GM12873 (cell line): ENCODE measurements at regions not wholly inside any gene's neighbourhood (a gene's known extent, or its start where the extent isn't known, plus 50 kb on each side); places are given as distances from the start of the nearest gene placed in this dataset.

Experiments used
- TF ChIP-seq, protein P1 (sequence below): IDR thresholded peaks from 2 replicates; pipeline ENCODE4 v1.5.1; 2012; ENCODE audit warnings: low read depth, mild to moderate bottlenecking, moderate library complexity, low read length, control low read depth; ENCODE audit not compliant: insufficient read depth; ENCODE audit errors: missing control alignments

DNA sequence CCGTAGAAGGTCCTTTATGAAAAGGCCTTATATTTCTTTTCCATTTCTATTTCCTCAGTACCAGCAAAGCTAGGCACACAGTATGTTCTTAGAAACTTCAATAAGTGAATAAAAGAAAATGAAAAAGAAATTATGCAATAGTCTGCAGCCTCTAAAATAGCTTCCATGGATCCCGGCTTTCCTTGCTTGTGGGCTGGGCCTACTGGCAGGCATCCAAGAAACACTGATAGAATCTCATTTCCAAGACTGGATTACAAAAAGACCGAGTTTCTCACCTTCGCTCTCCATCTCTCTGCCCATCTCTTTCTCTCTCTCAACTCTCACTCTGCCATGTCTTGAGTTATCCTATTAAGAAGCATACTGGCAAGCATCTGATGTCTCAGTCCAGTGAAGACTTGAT, 187.5 kb upstream of the FKBP1C start:
- TF ChIP-seq, protein P1, sequence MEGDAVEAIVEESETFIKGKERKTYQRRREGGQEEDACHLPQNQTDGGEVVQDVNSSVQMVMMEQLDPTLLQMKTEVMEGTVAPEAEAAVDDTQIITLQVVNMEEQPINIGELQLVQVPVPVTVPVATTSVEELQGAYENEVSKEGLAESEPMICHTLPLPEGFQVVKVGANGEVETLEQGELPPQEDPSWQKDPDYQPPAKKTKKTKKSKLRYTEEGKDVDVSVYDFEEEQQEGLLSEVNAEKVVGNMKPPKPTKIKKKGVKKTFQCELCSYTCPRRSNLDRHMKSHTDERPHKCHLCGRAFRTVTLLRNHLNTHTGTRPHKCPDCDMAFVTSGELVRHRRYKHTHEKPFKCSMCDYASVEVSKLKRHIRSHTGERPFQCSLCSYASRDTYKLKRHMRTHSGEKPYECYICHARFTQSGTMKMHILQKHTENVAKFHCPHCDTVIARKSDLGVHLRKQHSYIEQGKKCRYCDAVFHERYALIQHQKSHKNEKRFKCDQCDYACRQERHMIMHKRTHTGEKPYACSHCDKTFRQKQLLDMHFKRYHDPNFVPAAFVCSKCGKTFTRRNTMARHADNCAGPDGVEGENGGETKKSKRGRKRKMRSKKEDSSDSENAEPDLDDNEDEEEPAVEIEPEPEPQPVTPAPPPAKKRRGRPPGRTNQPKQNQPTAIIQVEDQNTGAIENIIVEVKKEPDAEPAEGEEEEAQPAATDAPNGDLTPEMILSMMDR, result no peak

DNA sequence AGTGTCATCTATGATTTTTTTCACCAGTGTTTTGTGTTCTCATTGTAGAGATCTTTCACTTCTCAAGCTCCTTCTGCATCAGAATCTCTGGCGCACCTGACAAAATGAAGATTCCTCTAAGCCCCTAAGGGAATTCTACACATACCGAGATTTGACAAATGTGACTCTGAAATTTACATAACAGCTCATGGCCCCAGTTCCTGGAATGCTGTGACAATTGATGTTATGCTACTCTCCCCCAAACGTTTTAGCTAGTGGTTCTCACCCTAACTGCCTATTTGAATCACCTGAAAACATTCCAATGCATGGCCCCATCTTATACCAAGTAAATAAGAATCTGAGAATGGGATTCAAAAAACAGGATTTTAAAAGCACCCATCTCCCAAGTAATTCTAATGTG, 162.1 kb upstream of the FKBP1C start:
- TF ChIP-seq, protein P1, result no peak

DNA sequence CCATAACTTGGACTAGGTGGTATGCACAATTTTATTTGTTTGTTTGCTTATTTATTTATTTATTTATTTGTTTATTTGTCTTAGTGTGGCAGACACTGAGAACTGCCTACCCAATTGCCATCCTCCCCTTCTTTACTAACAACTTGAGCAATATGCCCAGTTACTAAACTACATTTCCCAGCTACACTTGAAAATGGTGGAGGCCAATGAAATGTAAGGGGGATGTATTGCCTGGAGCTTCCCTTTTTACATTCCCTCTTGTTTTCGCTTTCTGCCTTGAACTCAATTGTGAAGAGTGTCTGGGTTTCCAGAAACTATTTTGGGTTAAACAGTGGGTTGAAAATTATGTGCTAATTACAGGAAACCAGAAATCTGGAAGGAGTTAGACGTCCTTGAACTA, 152.7 kb upstream of the FKBP1C start:
- TF ChIP-seq, protein P1, result no peak

DNA sequence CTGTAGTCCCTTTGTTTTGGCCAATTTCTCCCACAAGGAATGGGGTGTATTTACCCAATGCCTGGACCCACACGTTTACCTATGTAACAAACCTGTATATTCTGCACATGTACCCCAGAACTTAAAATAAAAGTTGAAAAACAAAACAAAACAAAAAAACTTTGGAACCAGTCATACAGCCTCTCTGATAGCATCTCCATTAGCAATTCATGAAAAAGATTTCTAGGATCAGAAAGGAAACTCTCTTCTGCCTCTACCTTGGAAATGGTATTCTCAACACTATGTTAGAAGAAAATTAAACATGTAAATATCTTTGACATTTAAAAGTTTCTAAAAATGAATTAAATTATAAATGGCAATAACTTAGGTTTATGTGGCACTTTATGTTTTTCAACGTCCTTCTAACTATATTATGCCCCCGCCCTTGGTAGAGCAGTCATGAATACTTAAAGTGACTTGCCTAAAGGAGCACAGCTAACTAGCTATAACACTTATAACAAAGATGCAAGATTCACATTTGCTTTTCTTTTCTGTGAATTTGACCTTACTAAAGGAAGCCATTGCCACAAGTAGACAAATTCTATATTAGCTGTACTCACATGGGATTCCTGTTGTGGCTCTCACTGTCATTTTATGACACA, 147.5 kb upstream of the FKBP1C start:
- TF ChIP-seq, protein P1, result no peak

DNA sequence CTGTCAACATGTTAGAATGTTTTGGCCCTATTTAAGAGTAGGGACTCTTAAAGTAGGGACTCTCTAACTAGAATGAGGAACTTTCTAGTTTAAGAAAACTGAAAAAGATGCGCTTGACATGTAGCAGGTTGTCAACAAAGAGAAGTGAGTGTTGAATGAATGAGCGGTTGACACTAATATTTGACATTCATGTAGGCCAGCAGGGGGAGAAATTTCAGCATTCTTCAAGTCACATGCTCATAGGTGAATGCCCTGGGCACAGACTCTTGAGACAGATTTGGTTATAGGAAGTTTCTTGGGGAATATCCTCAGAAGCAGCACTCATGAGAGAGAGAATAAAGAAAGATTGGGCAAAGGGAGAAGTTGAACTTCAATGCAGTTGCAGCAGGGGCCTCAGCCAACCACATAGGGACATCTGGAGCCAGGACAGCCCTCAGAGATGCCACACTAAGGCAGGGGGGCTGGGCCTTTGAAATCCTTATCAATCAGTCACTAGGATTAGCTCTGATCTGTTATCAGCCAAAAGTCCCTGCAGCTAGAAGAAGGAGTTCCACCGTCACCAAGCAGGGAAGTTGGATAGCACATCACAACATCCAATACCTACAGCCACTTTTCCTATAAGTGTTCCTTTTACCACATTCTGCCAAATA, 145.1 kb upstream of the FKBP1C start:
- TF ChIP-seq, protein P1, result peak; percentile 38

DNA sequence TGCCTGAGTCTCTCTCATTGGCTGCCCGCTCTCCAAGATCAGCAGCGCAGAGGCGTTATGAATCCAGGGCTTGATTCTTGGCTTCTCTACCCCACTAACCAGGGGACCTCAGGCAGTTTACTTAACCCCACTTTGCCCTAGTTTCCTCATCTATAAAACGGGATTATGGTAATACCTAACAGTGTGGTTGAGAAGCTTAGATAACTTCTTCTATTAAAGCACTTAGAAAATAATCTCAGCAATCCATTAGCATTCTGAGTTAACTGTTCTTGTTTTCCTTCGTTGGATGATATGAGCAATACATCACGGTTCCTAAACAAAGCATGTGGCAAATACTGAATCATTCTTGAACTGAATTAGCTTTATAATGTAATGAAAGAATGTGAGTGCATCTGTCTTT, 116.3 kb upstream of the FKBP1C start:
- TF ChIP-seq, protein P1, result no peak

DNA sequence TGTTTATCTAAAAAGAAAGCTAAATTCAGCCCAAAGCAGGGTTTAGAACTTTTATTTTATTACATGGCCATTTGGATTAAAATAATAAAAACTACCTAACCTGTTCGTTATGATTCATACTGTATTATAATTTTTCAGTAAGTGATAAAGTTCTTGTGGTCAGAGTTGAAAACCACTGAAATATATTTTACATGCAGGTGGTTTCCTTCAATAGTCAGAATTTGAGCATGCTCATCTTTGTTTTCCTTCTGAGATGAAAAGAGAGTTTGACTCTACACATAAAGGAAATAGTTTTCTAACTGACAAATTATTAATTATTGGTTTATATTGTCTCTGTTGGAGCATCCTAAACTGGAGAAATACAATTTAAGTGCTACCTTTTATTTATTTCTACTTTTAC, 114.0 kb upstream of the FKBP1C start:
- TF ChIP-seq, protein P1, result no peak
